ENCODE measurements at regions not wholly inside any gene's neighbourhood (a gene's known extent, or its start where the extent isn't known, plus 50 kb on each side); places are given as distances from the start of the nearest gene placed in this dataset.

DNA sequence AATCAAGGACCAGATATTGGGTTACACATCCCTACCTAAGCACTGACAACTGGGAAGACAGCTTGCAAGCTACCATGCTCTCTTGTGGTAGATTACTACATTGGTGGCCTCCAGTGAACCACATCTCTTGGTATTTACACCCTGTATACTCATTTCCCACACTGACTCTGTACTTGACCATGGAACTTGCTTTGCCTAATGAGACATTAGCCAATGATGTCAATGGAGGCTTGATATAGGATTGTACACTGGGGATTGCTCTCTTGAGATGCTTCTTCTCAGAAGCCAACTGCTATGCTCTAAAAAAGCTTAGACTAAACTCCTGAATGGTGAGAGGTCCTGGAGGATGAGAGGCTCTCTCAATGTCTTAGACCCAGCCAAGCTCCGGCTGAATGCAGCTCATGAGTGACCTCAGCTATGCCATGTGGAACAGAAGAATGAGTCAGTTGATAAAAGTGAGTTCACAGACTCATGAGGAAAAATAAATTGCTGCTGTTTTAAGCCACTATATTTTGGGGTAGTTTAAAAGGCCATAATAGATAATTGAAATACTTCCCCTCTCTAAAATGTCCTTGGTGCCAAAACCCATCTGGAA lies 61.5 kb upstream of the GALNT15 start:
- H3K4ac ChIP-seq (ENCODE audit: low read depth, low read length), result no peak overlapping the region
- H3K27me3 ChIP-seq (ENCODE audit: insufficient read depth, low read length), result no peaks in the 10 kb centered on the region
- H3K23me2 ChIP-seq (ENCODE audit: insufficient read length, low read depth, low read length, poor library complexity, severe bottlenecking), result no peaks in the 10 kb centered on the region
- Mint-ChIP-seq H3K27me3 (ENCODE audit: low read depth) (no peaks in the 10 kb centered on the region; the same call in none of the 2 replicates), H3K27ac (0 out of 7 replicates have a peak overlapping the region, but pooled peaks of 1 of the 3 experiments have one; percentile 31), H3K4me1 (no peaks in the 10 kb centered on the region), H3K4me3 (no peak overlapping the region), H3K9me3 (peaks cover 0 to 5% of the 10 kb centered on the region in 2 experiments; a peak in 3 of 5 replicates), H3K36me3 (ENCODE audit: insufficient read depth in 1 of 3, low read depth in 3 of 3) (peaks cover 0 to 2% (median 0%) of the 10 kb centered on the region in 3 experiments; a peak in 1 of 7 replicates)
- H2BK120ac ChIP-seq (ENCODE audit: low read depth, low read length, poor library complexity, severe bottlenecking), result no peak overlapping the region
- H2BK5ac ChIP-seq (ENCODE audit: insufficient read length, low read length), result no peak overlapping the region
- no CpG with 5 or more reads among the region's 1 CpG for WGBS (ENCODE audit: extremely low coverage, insufficient read length, low lambda C conversion rate)
- H3K79me1 ChIP-seq (ENCODE audit: insufficient read depth, low read depth, low read length, poor library complexity, severe bottlenecking), result no peaks in the 10 kb centered on the region
- no peak overlapping the region for H2BK20ac ChIP-seq (ENCODE audit: low read depth, low read length, poor library complexity, severe bottlenecking)
- H2AK5ac ChIP-seq (ENCODE audit: insufficient read length, low read length), result no peak overlapping the region
- no peaks in the 10 kb centered on the region for H4K20me1 ChIP-seq (ENCODE audit: control insufficient read depth, insufficient read depth, insufficient read length)
- H2AFZ ChIP-seq (ENCODE audit: low read length), result no peak overlapping the region
- H3K9me3 ChIP-seq (ENCODE audit: control insufficient read depth, low read depth, low read length), result no peaks in the 10 kb centered on the region
- no peak overlapping the region for H3K18ac ChIP-seq (ENCODE audit: insufficient read length, low read depth, low read length)
- no peaks in the 10 kb centered on the region for H3K4me1 ChIP-seq (ENCODE audit: insufficient read depth, low read length)
- no peak overlapping the region for H4K8ac ChIP-seq (replicated peaks; ENCODE audit: insufficient read length, low read depth, low read length)
- no peak overlapping the region for H2BK15ac ChIP-seq (ENCODE audit: low read depth, low read length)
- no peak overlapping the region for H2BK12ac ChIP-seq (ENCODE audit: insufficient read length, low read depth, low read length)
- no peaks in the 10 kb centered on the region for H3K79me2 ChIP-seq (ENCODE audit: insufficient read depth, low read length)
- no peak overlapping the region for H3K14ac ChIP-seq (ENCODE audit: insufficient read depth, low read length)
- no peak overlapping the region for H3K56ac ChIP-seq (ENCODE audit: insufficient read length, low read depth, low read length)
- TF ChIP-seq, protein P1, sequence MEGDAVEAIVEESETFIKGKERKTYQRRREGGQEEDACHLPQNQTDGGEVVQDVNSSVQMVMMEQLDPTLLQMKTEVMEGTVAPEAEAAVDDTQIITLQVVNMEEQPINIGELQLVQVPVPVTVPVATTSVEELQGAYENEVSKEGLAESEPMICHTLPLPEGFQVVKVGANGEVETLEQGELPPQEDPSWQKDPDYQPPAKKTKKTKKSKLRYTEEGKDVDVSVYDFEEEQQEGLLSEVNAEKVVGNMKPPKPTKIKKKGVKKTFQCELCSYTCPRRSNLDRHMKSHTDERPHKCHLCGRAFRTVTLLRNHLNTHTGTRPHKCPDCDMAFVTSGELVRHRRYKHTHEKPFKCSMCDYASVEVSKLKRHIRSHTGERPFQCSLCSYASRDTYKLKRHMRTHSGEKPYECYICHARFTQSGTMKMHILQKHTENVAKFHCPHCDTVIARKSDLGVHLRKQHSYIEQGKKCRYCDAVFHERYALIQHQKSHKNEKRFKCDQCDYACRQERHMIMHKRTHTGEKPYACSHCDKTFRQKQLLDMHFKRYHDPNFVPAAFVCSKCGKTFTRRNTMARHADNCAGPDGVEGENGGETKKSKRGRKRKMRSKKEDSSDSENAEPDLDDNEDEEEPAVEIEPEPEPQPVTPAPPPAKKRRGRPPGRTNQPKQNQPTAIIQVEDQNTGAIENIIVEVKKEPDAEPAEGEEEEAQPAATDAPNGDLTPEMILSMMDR (conservative IDR thresholded peaks at IDR 0.05), result no peak
- H4K91ac ChIP-seq (ENCODE audit: insufficient read length, low read depth, low read length), result no peak overlapping the region
- no peak overlapping the region for H3K4me2 ChIP-seq (ENCODE audit: insufficient read depth, insufficient read length, low read length)
- H4K5ac ChIP-seq (ENCODE audit: insufficient read length, low read depth, low read length), result no peak overlapping the region
- H3T11ph ChIP-seq (ENCODE audit: low read length), result no peak overlapping the region
- H3K27ac ChIP-seq (ENCODE audit: insufficient read length, low read depth, low read length), result no peak overlapping the region
- H3K9ac ChIP-seq (ENCODE audit: extremely low read depth, insufficient read length, low read length), result no peak overlapping the region
- no peak overlapping the region for H3K23ac ChIP-seq (ENCODE audit: insufficient read length, low read depth, low read length)
- DNase-seq, result no peak
